ES-I3 (cell line): ENCODE measurements at regions not wholly inside any gene's neighbourhood (a gene's known extent, or its start where the extent isn't known, plus 50 kb on each side); places are given as distances from the start of the nearest gene placed in this dataset.
"Not testable (repeated sequence)": the region's sequence is repeated elsewhere in the genome, so short reads cannot be mapped to it uniquely, and the experiment has no call there.

ENCODE experiments used
- H3K36me3 ChIP-seq: 2 replicates; pipeline ENCODE4 v1.6.1; 2013; ENCODE audit warnings: mild to moderate bottlenecking, low read length, control low read depth, moderate library complexity; ENCODE audit not compliant: insufficient read depth
- H3K4me1 ChIP-seq: 2 replicates; pipeline ENCODE4 v1.6.1; 2013; ENCODE audit warnings: mild to moderate bottlenecking, control low read depth, low read length; ENCODE audit not compliant: insufficient read depth
- H3K9ac ChIP-seq: 2 replicates; pipeline ENCODE4 v1.6.1; 2013; ENCODE audit warnings: low read depth, mild to moderate bottlenecking, low read length, moderate library complexity
- H3K9me3 ChIP-seq: 2 replicates; pipeline ENCODE4 v1.6.1; 2013; ENCODE audit warnings: mild to moderate bottlenecking, low read length, moderate library complexity; ENCODE audit not compliant: control insufficient read depth, insufficient read depth

DNA sequence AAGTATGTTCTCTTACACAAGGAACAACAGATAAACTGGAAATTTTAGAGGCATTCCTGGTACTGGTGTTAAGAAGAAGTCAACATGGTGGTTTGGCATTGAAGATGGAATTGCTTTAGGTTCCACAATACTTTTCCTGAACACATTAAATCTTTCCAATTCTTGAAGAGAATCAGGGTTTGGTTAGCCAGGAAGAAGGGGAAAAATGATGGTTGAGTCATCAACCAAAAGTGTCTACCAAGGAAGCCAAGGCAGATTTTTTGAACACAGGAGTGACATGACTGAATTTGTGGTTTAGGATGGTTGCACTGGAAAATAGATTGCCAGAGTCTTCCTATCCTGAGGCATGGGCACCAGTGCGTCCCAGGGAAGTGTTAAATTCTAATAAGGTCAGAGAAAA, 433.4 kb downstream of the TMEM38B start:
- Histone ChIP-seq H3K4me1 (no peaks in the 10 kb centered on the region), H3K36me3 (no peaks in the 10 kb centered on the region), H3K9me3 (0 out of 2 replicates have a peak, but pooled peaks cover 3% of the 10 kb centered on the region), H3K9ac (no peak overlapping the region)

DNA sequence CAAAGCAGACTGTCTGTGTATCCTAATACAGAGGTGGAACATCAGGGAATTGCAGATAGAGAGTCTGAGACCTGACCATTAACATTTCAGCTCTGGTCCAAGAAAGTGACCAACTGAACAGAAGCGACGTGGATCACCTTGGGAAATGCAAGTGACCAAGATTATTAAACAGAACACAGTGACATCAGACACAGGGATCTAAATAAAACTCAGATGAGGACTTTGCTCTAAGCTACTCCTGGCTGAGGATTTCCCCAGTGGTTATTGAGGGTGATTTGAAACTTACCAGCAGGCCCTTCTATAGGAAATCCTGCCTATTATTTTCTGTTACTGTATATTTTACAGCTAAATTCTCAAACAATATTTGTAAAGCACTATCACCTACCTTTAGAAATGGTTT, 436.0 kb downstream of the TMEM38B start:
- Histone ChIP-seq H3K9me3 (0 out of 2 replicates have a peak, but pooled peaks cover 3% of the 10 kb centered on the region), H3K4me1 (no peaks in the 10 kb centered on the region), H3K9ac (no peak overlapping the region), H3K36me3 (no peaks in the 10 kb centered on the region)

DNA sequence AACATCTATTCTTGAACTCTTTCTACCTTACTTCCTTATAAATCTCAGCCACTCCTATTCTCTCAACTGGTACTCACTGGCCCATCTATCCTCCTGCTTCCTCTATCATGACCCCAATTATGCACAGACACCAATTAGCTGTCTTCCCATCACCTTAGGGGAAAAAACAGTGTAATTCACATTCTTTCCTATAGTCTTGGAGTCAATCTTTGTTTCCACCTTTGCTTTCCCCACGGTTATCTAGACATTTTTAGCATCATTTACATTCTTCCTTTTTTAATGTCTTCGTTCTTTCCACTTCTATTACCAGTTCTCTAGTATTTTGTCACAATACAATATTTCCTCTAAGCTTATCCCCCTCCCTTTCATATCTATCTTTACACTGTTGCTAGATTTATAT, 449.4 kb downstream of the TMEM38B start:
- Histone ChIP-seq H3K9me3 (no peaks in the 10 kb centered on the region), H3K4me1 (no peaks in the 10 kb centered on the region), H3K9ac (no peak overlapping the region), H3K36me3 (no peaks in the 10 kb centered on the region)

DNA sequence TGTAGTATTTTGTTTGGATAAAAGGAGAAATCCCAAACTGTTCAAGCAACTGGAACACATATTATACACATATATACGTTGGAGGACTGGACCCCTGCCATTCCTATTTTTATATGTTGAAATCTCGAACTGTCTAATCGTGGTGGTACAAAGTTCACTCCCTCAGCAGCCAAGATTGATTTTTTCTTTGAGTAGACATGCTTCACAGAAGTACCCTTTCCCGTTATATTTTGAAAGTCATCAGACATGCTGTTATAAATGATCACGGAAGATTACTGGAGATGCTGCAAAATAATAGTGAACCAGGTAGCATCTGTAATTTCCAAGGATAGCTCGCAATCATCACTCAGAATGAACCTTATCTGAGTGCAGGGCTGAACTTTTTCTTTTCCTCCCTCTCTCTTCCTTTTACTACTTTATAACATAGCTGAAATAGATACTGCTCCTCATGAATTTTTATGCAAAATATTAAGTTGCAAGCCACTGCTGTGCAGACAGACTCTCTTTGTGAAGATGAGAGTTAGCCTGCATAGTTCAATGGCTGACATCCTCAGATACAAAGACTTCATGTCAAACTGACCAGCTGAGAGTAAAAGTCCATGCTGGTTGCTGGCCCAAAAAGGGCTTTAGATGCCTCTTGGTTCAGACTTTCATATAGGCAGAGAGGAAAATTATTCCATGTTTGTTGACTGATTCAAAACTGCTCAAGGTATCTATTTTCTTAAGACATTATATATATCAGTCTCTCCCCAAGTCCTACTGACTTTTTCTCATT, 451.9 kb downstream of the TMEM38B start:
- H3K4me1 ChIP-seq: no peaks in the 10 kb centered on the region
- no peaks in the 10 kb centered on the region for H3K9me3 ChIP-seq
- no peak overlapping the region for H3K9ac ChIP-seq
- H3K36me3 ChIP-seq: no peaks in the 10 kb centered on the region

DNA sequence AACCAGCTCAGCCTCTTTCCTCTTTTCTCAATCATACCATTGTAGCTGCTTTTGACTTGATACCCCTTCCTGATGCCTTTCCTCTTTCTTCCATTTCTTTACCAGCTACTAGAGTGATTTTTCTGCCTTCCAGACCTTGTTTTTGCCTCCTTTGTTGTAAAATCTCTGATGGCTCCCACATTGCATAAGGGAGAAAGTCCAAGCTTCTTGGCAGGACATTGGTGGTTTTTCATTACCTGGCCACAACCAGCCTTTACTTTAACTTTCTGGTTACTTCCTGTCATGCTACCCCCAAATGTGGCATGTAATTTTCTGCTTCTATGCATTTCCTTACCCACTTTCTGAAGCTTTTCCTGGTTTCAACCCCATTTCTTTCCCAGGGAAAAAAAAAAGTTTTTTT, 452.5 kb downstream of the TMEM38B start:
- no peaks in the 10 kb centered on the region for H3K4me1 ChIP-seq
- no peaks in the 10 kb centered on the region for H3K9me3 ChIP-seq
- no peak overlapping the region for H3K9ac ChIP-seq
- no peaks in the 10 kb centered on the region for H3K36me3 ChIP-seq

DNA sequence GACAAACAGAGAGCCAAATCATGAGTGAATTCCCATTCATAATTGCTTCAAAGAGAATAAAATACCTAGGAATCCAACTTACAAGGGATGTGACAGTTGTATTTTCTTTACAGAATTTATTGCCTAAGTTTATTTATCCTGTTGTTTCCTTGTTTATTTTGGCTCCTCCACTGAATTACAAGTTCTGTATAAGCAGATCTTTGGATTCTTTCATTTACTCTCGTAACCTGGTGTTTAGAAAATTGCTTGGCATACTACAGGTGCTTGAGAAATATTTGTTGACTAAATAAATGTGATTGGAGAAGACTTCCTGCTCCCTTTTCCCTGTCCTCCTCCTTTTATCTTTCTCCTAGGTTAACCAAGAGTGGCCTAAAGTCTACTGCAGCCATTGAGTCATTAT, 455.6 kb downstream of the TMEM38B start:
- no peaks in the 10 kb centered on the region for H3K4me1 ChIP-seq
- no peaks in the 10 kb centered on the region for H3K36me3 ChIP-seq
- H3K9ac ChIP-seq: no peak overlapping the region
- H3K9me3 ChIP-seq: no peaks in the 10 kb centered on the region

DNA sequence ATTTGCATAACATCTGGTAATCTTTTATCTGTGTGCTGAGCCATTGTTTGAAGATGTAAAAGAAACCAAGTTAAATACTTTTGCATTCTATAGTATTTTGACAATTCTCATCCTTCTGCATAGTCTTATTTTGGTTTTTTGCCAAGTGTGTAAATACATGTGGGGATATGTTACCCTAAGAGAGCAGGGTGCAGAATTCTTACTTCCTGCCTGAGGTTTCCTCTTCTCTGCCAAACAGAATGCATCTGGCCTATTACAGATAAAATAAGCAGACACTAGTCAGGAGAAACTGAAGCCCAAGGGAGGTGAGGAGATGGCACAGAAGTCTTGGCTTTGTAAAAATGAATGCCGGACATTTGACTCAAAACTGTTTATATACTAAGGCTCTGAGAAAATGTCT, 462.1 kb downstream of the TMEM38B start:
- no peaks in the 10 kb centered on the region for H3K9me3 ChIP-seq
- H3K4me1 ChIP-seq: no peaks in the 10 kb centered on the region
- no peaks in the 10 kb centered on the region for H3K36me3 ChIP-seq
- no peak overlapping the region for H3K9ac ChIP-seq

DNA sequence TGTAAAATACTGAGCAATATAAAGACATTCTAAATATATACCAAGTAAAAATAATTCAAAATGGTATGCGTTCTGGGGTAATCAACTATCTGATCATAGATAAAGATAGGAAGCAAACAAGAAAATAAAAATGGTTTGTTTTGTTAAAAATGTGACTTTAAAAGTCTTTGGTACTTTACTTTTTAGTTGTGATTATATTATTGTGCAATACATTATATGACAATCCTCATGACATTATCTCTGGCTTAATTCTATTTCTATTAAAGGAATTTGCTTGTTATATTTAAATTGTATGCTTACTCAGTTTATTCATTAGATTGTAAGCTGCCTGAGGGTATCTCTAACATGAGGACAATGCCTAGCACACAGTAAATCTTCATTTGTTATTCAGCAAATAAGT, 477.9 kb downstream of the TMEM38B start:
- Histone ChIP-seq H3K36me3 (no peaks in the 10 kb centered on the region), H3K9me3 (no peaks in the 10 kb centered on the region), H3K4me1 (no peaks in the 10 kb centered on the region), H3K9ac (no peak overlapping the region)

DNA sequence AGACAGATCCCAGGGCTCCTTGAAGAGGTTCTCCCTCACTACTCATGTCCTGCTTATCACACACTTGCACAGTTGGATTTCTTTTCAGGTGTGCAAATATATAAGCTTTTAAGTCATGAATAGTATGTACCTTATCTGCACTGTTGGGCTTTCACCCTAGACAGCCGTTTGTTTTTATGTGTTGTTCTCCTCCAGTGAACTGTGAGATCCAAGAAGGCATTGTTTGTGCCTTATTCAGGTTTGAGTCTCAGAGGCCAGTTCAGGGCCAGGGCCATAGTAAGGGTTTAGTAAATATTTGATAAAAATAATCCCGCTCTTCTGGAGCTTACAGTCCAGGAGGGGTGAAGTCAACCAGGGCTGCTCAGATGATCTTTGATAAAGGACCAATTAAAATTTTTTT, 480.0 kb downstream of the TMEM38B start:
- no peaks in the 10 kb centered on the region for H3K36me3 ChIP-seq
- no peaks in the 10 kb centered on the region for H3K9me3 ChIP-seq
- no peaks in the 10 kb centered on the region for H3K4me1 ChIP-seq
- no peak overlapping the region for H3K9ac ChIP-seq

DNA sequence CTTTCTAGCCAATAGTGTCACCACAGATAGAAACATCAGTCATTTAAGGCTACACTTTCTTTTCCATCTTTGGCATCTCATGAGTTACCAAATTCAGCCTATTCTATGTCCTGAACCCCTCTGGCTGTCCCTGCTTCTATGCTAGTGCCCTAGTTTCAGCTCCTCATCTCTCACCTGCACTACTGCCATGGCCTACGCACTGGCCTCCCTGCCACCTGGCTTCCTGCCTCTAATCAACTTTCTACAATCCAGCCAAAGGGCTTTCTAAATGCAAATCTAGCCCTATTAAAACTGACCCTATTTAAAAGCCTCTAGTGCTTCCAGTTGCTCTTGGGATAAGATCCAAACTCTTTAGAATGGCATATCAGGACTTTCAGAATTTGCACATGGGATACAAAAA, 482.9 kb downstream of the TMEM38B start:
- Histone ChIP-seq H3K36me3 (no peaks in the 10 kb centered on the region), H3K9ac (no peak overlapping the region), H3K9me3 (no peaks in the 10 kb centered on the region)

DNA sequence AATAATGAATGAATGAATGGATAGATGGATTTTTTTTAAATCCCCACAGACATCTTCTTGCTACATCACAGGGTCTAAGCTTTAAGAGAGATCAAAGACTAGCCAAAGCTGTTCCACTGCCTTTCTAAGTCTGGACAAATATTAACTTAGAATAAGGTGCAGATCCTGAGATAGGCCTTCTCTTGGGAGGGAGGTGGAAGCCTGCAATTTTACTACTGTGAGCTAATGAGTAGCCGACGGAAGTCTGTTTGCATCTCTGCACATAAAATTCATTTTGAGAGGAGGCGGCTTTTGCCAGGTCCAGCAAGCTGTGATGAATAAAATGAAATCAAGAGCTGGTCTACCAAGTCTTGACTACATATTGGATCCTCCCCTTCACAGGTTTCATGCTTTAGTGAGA, 484.9 kb downstream of the TMEM38B start:
- Histone ChIP-seq H3K36me3 (no peaks in the 10 kb centered on the region), H3K9me3 (no peaks in the 10 kb centered on the region), H3K4me1 (no peaks in the 10 kb centered on the region), H3K9ac (no peak overlapping the region)

More for the DNA sequence above, 482.9 kb downstream of the TMEM38B start:
- no peaks in the 10 kb centered on the region for H3K4me1 ChIP-seq

DNA sequence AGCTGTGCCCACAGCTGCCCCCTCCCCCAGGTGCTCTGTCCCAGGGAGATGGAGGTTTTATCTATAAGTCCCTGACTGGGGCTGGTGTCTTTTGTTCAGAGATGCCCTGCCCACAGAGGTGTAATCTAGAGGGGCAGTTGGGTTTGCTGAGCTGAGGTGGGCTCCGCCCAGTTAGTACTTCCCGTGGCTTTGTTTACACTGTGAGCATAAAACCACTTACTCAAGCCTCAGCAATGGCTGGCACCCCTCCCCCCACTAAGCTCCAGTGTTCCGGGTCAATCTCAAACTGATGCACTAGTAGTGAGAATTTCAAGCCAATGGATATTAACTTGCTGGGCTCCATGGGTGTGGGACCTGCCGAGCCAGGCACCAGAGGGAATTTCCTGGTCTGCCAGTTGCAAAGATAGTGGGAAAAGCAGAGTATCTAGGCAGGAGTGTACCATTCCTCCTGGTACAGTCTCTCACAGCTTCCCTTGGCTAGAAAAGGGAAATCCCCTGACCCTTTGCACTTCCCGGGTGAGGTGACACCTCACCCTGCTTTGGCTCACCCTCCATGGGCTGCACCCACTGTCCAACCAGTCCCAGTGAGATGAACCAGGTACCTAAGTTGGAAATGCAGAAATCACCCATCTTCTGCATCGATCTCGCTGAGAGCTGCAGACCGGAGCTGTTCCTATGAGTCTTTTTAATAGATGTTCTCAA, 509.6 kb downstream of the TMEM38B start:
- not testable (repeated sequence) for H3K4me1 ChIP-seq, H3K36me3 ChIP-seq, H3K9me3 ChIP-seq, H3K9ac ChIP-seq

DNA sequence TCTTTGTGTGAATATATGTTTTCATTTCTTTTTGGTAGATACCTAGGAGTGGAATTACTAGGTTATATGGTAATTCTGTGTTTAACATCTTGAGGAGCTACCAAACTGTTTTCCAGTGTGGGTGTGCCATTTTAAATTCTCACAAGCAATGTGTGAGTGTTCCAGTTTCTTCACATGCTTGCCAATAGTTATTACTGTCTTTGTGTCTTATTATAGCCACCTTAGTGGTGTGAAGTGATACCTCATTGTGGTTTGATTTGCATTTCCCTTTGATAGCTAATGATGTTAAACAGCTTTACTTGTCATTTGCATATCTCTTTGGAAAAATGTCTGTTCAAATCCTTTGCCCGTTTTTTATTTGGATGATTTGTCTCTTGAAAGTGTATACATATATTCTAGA, 513.0 kb downstream of the TMEM38B start:
- Histone ChIP-seq H3K9me3 (no peaks in the 10 kb centered on the region), H3K4me1 (no peaks in the 10 kb centered on the region), H3K36me3 (no peaks in the 10 kb centered on the region), H3K9ac (no peak overlapping the region)

DNA sequence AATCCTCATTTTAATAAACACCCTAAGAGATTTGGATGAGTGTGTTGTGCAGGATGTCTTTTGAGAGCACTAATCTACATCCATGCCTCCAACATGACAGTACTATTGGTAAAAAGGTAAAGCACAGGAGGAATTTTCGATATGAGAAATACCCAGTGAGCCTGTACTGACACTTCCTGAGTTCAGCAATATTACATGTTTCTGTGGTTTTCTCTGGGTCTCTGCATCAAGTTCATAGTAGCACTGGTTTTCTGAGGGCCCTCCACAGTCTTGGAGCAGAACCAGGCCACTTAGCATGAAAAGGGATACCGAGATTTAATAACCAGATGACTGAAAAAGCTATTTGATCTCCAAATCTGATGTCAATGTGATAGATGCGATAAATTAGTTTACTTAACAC, 524.1 kb downstream of the TMEM38B start:
- H3K9me3 ChIP-seq: no peaks in the 10 kb centered on the region
- H3K36me3 ChIP-seq: no peaks in the 10 kb centered on the region
- no peaks in the 10 kb centered on the region for H3K4me1 ChIP-seq
- H3K9ac ChIP-seq: no peak overlapping the region

DNA sequence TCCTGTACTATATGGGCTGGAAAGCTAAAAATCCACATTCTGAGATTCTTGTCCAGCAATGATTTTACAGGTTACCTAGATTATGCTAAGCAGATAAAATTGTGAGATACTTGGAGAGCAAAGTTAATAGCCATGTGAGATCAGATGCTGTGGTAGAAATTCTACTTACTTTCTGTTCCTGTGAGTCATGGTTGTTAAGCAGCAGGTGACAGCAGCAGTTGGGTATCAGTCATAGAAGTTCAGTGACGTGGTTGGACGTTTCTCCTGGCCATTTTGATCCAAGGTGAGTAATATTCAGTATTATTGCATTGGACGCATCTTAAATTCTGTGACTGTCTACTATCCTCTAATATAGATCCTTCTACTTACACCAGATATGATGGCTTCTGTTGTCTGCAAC, 524.5 kb downstream of the TMEM38B start:
- H3K9ac ChIP-seq: no peak overlapping the region
- H3K36me3 ChIP-seq: no peaks in the 10 kb centered on the region
- H3K9me3 ChIP-seq: no peaks in the 10 kb centered on the region
- no peaks in the 10 kb centered on the region for H3K4me1 ChIP-seq
